Neural cell (in vitro differentiated cells): ENCODE measurements at regions not wholly inside any gene's neighbourhood (a gene's known extent, or its start where the extent isn't known, plus 50 kb on each side); places are given as distances from the start of the nearest gene placed in this dataset.

ENCODE experiments used
- H2AFZ ChIP-seq: fragments of 200-600, 300-800 bp; sonication (generic), shearing (Covaris generic); 2 replicates; pipeline ENCODE4 v1.6.0; 2014; ENCODE audit warnings: low read depth, mild to moderate bottlenecking, antibody characterized with exemption, low read length, moderate library complexity
- H3F3A ChIP-seq: fragments of 200-600 bp; shearing (Covaris generic); 2 replicates; pipeline ENCODE4 v1.6.1; 2016; ENCODE audit warnings: mild to moderate bottlenecking, moderate library complexity, mixed read lengths, antibody characterized with exemption, low read length; ENCODE audit not compliant: insufficient read depth, poor library complexity, severe bottlenecking
- H3K27ac ChIP-seq: fragments of 200-600, 300-800 bp; sonication (generic), shearing (Covaris generic); 2 replicates; pipeline ENCODE4 v1.5.1; 2014; ENCODE audit warnings: mild to moderate bottlenecking, low read length, moderate library complexity
- H3K27me3 ChIP-seq: fragments of 300-800, 200-600 bp; sonication (generic), shearing (Covaris generic); 2 replicates; pipeline ENCODE4 v1.6.0; 2014; ENCODE audit warnings: mild to moderate bottlenecking, low read depth, low read length, moderate library complexity; ENCODE audit not compliant: insufficient read depth
- H3K36me3 ChIP-seq: fragments of 300-800, 200-600 bp; sonication (generic), shearing (Covaris generic); 2 replicates; pipeline ENCODE4 v1.5.1; 2014; ENCODE audit warnings: mild to moderate bottlenecking, antibody characterized with exemption, low read length, moderate library complexity; ENCODE audit not compliant: insufficient read depth
- H3K4me2 ChIP-seq: fragments of 300-800, 200-600 bp; sonication (generic), shearing (Covaris generic); 2 replicates; pipeline ENCODE4 v1.6.0; 2014; ENCODE audit warnings: mild to moderate bottlenecking, low read length
- H3K4me3 ChIP-seq: fragments of 300-800, 200-600 bp; sonication (generic), shearing (Covaris generic); 2 replicates; pipeline ENCODE4 v1.5.1; 2014; ENCODE audit warnings: mild to moderate bottlenecking, low read length, moderate library complexity
- H3K79me2 ChIP-seq: fragments of 200-600 bp; shearing (Covaris generic); replicated peaks from 2 replicates; pipeline ENCODE4 v1.6.0; 2014; ENCODE audit warnings: mild to moderate bottlenecking, low read length, moderate library complexity; ENCODE audit not compliant: insufficient read depth
- H3K9ac ChIP-seq: fragments of 300-800, 200-600 bp; sonication (generic), shearing (Covaris generic); 2 replicates; pipeline ENCODE4 v1.6.1; 2016; ENCODE audit warnings: mild to moderate bottlenecking, low read length, mixed read lengths
- H3K9me2 ChIP-seq: fragments of 200-600 bp; shearing (Covaris generic); 2 replicates; pipeline ENCODE4 v1.6.1; 2016; ENCODE audit warnings: mild to moderate bottlenecking, low read length, mixed read lengths; ENCODE audit not compliant: insufficient read depth
- H3K9me3 ChIP-seq: fragments of 200-600, 300-800 bp; sonication (generic), shearing (Covaris generic); 2 replicates; pipeline ENCODE4 v1.6.1; 2016; ENCODE audit warnings: mild to moderate bottlenecking, mixed run types, low read length, moderate library complexity, mixed read lengths
- H4K20me1 ChIP-seq: fragments of 200-600 bp; shearing (Covaris generic); 2 replicates; pipeline ENCODE4 v1.6.1; 2016; ENCODE audit warnings: mild to moderate bottlenecking, mixed run types; ENCODE audit not compliant: insufficient read depth
- CTCF ChIP-seq: fragments of 450-650 bp; IDR thresholded peaks from 2 replicates; pipeline ENCODE4 v1.5.1; 2014; ENCODE audit warnings: antibody characterized with exemption, mild to moderate bottlenecking, moderate library complexity; ENCODE audit not compliant: poor library complexity, severe bottlenecking
- EP300 ChIP-seq: fragments of 450-650 bp; conservative IDR thresholded peaks from 2 replicates; pipeline ENCODE4 v1.6.1; 2014; ENCODE audit warnings: antibody characterized with exemption, mild to moderate bottlenecking, moderate library complexity; ENCODE audit not compliant: poor library complexity, severe bottlenecking
- EZH2 ChIP-seq: fragments of 200-600, 300-800 bp; shearing (Covaris generic), sonication (generic); IDR thresholded peaks from 2 replicates; pipeline ENCODE4 v1.6.1; 2014; ENCODE audit warnings: antibody characterized with exemption, low read length, borderline replicate concordance, mild to moderate bottlenecking; ENCODE audit not compliant: insufficient read depth, poor library complexity, severe bottlenecking
- MXI1 ChIP-seq: fragments of 450-650 bp; conservative IDR thresholded peaks from 2 replicates; pipeline ENCODE4 v1.6.1; 2014; ENCODE audit warnings: antibody characterized with exemption, mild to moderate bottlenecking; ENCODE audit not compliant: poor library complexity, severe bottlenecking
- POLR2AphosphoS5 ChIP-seq: IDR thresholded peaks from 2 replicates; pipeline ENCODE4 v1.6.1; 2012
- RAD21 ChIP-seq: fragments of 450-650 bp; conservative IDR thresholded peaks from 2 replicates; pipeline ENCODE4 v1.6.1; 2014; ENCODE audit warnings: antibody characterized with exemption, mild to moderate bottlenecking, moderate library complexity
- REST ChIP-seq: IDR thresholded peaks from 2 replicates; pipeline ENCODE4 v1.6.1; 2012; ENCODE audit warnings: borderline replicate concordance
- SMC3 ChIP-seq: fragments of 450-650 bp; conservative IDR thresholded peaks from 2 replicates; pipeline ENCODE4 v1.6.1; 2014; ENCODE audit warnings: antibody characterized with exemption, mild to moderate bottlenecking, moderate library complexity; ENCODE audit not compliant: poor library complexity
- TAF1 ChIP-seq: IDR thresholded peaks from 2 replicates; pipeline ENCODE4 v1.6.1; 2012; ENCODE audit warnings: low read depth

- H2AFZ ChIP-seq, result no peak overlapping the region
- TF ChIP-seq TAF1 (no peak), CTCF (no peak)
- H4K20me1 ChIP-seq, result no peaks in the 10 kb centered on the region
- no peak overlapping the region for H3K4me3 ChIP-seq
- H3K9me3 ChIP-seq, result no peaks in the 10 kb centered on the region
- no peaks in the 10 kb centered on the region for H3K9me2 ChIP-seq
- no peaks in the 10 kb centered on the region for H3K79me2 ChIP-seq
- H3K27ac ChIP-seq, result no peak overlapping the region
- H3F3A ChIP-seq, result no peaks in the 10 kb centered on the region
- H3K4me2 ChIP-seq, result no peak overlapping the region
- no peaks in the 10 kb centered on the region for H3K36me3 ChIP-seq
- no peak overlapping the region for H3K9ac ChIP-seq
- no peaks in the 10 kb centered on the region for H3K27me3 ChIP-seq
These were observed 325.1 kb upstream of the TANK start for GRCh38 chr2:160835166-160835565.

GRCh38 chr2:160836755-160837154 lies 323.5 kb upstream of the TANK start:
- no peak overlapping the region for H3K27ac ChIP-seq
- no peaks in the 10 kb centered on the region for H3K36me3 ChIP-seq
- no peak overlapping the region for H3K4me3 ChIP-seq
- H3K9me3 ChIP-seq, result no peaks in the 10 kb centered on the region
- no peak overlapping the region for H2AFZ ChIP-seq
- no peaks in the 10 kb centered on the region for H4K20me1 ChIP-seq
- no peaks in the 10 kb centered on the region for H3K9me2 ChIP-seq
- TF ChIP-seq EP300, result no peak
- no peak for TF ChIP-seq POLR2AphosphoS5
- TF ChIP-seq SMC3, result no peak
- no peak for TF ChIP-seq RAD21
- TF ChIP-seq MXI1, result no peak
- no peak for TF ChIP-seq TAF1
- TF ChIP-seq EZH2, result no peak
- no peak for TF ChIP-seq REST
- no peak for TF ChIP-seq CTCF
- H3K9ac ChIP-seq, result no peak overlapping the region
- H3K4me2 ChIP-seq, result no peak overlapping the region
- H3K79me2 ChIP-seq, result no peaks in the 10 kb centered on the region
- H3F3A ChIP-seq, result no peaks in the 10 kb centered on the region
- H3K27me3 ChIP-seq, result no peaks in the 10 kb centered on the region
